ENCODE measurements at regions not wholly inside any gene's neighbourhood (a gene's known extent, or its start where the extent isn't known, plus 50 kb on each side); places are given as distances from the start of the nearest gene placed in this dataset.
"Not testable (repeated sequence)": the region's sequence is repeated elsewhere in the genome, so short reads cannot be mapped to it uniquely, and the experiment has no call there.

DNA sequence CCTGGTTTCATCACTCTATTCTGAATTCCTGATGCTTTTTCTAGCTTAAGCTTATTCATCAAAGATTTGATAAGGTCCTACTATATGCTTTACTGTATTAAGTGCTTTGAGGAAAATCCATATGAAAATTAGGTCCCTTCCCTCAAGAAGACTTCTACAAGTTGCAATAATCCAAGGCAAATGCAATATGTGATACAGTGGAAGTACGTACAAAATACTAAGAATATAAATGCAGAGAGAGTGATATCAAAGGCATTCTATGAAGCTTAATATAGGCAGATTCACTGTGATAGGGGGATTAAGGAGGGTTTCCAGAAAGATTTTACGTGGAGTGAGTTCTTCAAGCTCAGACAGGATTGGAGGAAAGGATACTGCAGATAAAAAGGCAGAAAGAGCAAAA is 142.1 kb downstream of the C6orf118 start:
- no peak for DNase-seq

DNA sequence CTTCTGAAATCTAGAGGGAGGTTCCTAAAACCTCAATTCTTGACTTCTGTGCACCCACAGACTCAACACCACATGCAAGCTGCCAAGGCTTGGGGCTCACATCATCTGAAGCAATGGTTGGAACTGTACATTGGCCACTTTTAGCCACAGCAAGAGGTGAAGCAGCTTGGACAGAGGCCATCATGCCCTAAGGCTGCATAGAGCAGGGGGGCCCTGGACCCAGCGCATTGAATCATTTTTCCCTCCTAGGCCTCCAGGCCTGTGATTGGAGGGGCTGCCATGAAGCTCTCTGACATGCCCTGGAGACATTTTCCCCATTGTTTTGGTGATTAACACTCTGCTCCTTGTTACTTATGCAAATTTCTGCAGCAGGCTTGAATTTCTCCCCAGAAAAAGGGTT is 145.9 kb downstream of the C6orf118 start:
- DNase-seq: no peak

GRCh38 chr6:165159460-165159859 is 149.9 kb downstream of the C6orf118 start:
- DNase-seq: no peak

DNA sequence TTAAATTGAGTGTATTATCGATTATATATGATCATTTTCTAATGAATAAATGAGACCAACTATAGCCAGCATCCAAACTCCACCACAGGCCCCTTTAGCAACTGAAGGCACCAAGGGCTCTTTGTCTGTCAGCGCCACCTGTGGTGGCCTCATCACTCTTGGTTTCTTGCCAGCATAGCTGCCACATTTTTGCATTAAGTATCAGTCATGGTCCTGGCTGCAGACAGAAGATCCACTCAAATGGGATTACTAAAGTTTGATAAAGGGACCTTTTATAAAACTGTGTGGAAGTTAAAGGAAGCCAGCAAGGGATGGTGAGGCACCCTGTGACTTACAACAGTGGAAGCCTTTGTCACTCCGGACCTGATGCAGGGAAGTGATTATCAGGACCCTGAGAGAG is 162.9 kb downstream of the C6orf118 start:
- no peak for DNase-seq

DNA sequence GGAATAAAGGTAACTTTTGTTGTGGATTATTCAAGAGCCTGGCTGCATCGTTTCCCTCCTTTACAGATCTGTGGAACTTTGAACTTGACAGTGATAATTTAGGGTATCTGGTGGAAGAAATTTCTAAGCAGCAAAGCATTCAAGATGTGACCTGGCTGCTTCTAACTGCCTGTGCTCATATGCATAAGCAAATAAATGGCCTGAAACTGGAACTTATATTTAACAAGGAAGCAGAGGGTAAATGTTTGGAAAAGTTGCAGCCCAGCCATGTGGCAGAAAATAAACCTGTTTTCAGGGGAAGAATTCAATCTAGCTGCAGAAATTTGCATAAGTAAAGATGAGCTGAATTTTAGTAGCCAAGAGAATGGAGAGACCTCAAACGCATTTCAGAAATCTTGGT is 173.5 kb downstream of the C6orf118 start:
- DNase-seq: no peak

- no peak for DNase-seq
Measured at GRCh38 chr6:165129086-165129485, 180.3 kb downstream of the C6orf118 start.

DNA sequence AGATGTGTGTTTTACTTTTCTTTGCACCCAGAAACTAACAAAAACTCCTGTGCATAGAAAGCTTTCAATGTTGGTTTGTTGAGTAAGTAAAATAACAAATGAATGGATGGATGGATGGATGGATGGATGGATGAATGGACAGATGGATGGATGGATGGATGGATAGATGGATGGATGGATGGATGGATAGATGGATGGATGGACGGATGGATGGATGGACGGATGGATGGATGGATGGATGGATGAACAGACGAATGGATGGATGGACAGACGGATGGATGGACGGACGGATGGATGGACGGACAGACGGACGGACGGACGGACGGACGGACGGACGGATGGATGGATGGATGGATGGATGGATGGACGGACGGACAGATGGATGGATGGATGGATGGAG is 181.7 kb downstream of the C6orf118 start:
- not testable (repeated sequence) for DNase-seq

DNA sequence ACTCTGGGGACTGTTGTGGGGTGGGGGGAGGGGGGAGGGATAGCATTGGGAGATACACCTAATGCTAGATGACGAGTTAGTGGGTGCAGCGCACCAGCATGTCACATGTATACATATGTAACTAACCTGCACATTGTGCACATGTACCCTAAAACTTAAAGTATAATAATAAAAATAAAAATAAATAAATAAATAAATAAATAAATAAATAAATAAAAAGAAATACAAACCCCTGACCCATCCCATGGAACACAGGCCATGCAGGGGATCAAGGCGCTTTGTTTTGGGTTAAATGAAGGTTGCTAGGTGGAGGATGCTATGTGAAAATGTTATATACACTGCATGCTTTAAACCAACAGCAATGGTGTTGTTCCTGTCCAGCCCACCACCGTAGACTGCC is 184.7 kb downstream of the C6orf118 start:
- DNase-seq: not testable (repeated sequence)

DNA sequence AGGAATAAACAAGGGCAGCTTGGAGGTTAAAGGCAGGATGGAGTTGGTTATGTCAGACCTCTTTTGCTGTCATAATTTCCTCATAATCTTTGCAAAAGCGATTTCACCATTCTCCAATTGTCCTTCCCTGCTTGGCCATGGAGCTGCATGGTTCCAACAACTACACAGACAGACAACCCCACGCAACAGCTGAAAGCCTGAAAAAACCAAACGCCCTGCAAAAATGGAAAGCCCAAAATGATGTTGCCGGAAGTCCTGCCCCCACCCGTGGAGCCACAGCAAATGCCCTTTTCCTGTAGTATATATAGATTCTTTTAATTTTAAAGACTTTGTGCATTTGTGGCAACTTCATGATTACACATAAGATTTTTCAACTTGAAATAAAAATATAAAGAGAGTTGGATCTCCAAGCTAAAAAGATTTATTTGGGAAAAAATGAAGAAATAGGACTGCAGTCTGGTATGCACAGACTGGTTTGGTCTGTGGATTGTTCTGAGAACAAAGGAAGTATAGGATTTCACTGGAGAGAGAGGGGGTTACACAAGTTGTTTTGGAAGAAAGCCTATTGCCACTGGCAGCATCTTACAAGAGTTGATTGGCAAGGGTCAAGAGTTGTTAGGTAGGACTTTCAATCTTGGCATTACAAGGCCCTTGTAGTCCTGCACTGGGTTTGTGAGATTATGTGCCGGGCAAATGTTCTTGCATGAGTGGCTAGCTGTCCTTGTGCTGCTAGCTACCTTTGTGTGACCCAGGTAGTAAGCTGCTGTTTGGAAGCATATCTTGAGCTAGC is 190.0 kb downstream of the C6orf118 start:
- no peak for DNase-seq

DNA sequence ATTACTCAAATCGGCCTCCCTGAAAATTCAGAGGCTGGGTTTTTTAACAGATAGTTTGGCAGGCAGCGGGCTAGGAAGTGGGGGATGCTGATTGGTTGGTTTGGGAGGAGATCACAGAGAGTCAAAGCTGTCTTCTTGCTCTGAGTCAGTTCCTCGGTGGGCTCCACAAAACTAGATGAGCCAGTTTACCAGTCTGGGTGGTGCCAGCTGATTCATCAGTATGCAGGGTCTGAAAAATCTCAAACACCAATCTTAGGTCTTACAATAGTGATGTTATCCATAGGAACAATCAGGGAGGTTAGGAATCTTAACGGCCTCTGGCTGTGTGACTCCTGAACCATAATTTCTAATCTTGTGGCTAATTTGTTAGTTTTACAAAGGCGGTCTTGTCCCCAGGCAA is 190.7 kb downstream of the C6orf118 start:
- no peak for DNase-seq

DNA sequence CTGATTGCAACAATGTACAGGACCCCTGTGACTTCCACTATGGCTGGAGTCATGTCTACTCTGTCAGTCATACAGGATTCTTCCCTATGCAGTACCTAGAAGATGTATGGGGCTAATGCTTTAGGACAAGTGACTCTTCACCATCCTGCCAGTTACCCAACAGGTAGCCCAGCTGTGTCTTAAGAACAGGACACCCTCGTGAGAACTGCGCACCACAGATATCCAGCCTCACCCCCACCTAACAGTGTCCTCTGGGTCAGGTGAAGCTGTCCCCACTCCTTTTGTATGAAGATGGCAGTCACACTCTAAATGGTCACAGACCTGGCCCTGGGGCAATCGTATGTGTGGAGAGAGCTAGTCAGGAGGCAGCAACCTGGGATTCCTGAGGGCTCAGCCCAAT is 191.6 kb downstream of the C6orf118 start:
- DNase-seq: no peak

DNA sequence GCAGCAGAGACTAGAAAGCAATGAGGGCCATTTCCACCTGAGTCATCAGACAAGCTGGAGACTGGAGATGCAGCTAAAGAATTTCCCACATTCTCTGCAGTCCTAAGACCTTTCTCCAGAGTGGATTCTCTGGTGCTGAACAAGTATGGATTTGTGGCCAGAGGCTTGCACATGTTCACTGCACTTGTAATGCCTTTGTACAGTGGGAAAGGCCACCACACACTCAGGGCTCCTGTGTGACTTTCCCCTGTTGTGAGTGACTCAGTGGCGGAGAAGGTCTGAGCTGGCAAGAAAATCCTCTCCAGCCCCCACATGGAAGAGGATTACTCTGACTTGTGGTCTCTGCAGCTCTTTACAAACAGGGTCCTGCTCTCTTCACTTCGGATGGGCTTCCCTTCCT is 192.3 kb downstream of the C6orf118 start:
- no peak for DNase-seq

- DNase-seq: no peak
Measured at GRCh38 chr6:165110860-165111259, 198.5 kb downstream of the C6orf118 start.

DNA sequence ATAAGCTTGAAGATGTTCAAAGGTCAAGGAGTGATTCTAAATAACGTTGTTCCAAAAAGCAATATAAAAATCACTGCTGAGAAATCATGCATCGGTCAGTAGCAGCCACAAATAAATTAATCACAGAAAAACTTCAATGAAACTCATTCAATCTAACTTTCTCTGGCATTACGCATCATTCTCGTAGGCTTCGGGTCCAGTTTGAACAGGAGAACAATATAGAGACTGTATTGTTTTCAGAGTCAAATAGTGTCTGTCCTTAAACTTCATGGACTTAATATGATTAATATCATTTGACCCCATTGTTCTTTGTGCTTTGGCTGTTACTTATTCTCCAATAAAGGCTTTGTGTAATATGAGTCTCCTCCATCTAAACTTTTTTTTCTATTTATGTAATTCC is 200.4 kb downstream of the C6orf118 start:
- no peak for DNase-seq

GRCh38 chr6:165106261-165106660 is 203.1 kb downstream of the C6orf118 start:
- DNase-seq: no peak

DNA sequence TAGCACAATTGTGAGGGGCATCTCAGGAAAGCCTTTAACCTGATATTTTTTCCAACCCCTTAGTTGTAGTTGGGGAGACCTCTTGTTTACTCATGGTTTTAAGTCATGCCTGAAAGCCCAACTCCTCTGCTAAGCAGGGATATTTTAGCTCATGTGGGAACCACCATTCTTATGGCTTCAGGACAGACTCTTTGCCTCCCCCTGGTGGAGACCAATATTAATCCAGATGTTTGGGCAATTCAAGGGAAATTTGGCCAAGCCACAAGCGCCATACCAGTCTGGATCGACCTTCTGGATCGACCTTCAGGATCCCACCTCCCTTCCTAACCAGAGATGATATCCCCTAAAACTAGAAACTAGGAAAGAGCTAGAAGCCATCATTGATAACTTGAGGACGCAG is 211.2 kb downstream of the C6orf118 start:
- no peak for DNase-seq

GRCh38 chr6:165096868-165097267 is 212.5 kb downstream of the C6orf118 start:
- no peak for DNase-seq

DNA sequence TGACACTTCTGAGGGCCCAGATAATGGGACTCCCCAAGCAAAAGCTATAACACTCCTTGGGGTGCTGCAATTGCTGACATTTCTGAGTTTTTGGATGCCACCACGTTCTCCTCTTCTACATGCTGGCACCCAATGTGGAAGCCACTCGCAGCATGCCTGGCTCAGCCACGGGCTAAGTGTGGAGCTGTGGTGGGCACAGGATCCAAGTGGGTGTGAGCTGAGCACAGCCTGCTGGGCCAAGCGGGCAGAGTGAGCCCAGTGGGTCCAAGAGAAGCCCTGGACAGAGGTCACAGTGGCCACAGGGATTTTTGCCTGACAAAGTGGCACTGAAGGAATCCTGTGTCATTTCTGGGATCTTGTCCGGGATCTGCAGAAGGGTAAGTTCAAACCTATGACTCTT is 213.2 kb downstream of the C6orf118 start:
- no peak for DNase-seq

DNA sequence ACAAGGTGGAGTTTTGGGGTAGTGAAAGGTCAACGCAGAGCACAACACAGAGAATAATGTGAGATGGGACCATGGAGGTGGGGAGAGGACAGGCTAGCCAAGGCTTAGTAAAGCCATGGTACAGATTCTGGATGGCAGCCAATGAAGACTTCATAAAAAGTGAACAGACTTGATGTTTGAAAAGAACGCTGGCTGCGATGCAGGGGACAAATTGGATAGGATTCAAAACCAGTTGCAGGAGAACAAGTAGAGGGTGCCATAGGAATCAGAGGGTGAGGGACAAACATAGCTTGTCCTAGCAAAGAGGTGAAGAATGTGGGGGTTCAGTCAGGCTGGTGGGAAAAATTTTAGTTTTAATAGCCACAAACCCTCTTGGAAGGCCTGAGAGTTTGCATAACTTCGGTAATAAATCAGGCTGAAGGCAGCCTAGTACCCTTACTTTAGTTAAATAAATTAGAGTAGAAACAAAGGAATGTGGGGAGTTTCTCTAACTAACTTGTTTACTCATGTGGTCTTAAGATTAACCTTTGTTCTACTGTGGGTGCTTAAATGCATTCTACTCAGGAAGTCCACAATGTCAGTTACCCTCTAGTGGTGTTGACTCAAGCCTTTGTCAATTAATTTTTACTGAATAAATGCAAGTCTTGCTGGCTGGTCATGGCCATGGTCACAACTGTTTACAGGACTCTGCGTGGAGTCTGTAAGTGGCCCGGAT is 216.4 kb downstream of the C6orf118 start:
- DNase-seq: no peak

GRCh38 chr6:165091121-165091785 is 218.2 kb downstream of the C6orf118 start:
- DNase-seq: no peak

DNA sequence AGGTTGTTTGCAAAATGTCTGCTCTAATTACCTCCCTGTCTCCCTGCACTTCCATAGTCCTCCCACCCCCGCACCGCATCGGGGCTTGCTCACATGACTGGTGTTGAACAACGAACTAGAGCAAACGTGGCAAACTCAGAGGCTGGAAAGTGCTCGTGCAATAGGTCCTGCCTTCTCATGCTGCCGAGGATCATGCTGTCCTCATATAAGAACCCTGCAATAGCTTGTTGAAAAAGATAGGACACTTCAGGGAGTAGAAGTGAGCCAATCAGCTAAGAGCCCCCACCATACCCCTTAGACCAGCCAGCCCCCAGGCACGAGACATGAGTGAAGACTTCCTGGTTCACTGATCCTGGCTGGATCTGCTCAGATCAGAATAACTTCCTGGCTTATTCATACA is 219.2 kb downstream of the C6orf118 start:
- DNase-seq: no peak

DNA sequence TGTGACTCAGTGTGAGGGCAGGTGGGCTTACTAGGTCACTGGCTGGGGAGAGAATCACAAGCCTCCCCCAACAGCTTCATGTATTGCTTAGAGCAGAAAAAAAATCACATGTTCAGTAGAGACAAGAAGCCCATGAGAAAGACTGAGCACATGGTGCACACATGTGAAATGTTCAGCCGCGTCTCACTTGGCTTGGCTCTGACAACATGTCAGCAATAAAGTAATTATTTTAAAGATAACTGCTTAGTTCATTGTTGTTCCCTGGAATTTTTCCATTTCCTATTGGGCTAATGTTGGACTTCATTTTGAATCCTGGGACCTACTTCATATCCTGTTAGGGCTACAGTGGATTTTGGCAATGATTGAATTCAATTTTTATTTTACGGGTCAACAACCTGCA is 222.6 kb downstream of the C6orf118 start:
- no peak for DNase-seq

- DNase-seq: no peak
Measured at GRCh38 chr6:165082636-165083035, 226.8 kb downstream of the C6orf118 start.

GRCh38 chr6:165081944-165082532 is 227.4 kb downstream of the C6orf118 start:
- no peak for DNase-seq
